Activated CD8-positive, alpha-beta memory T cell treated with anti-CD3 and anti-CD28 coated beads, Interleukin-2, amount 10 ng/mL, durations not matched to agents 7 days and 5 days (primary cell): ENCODE measurements at regions not wholly inside any gene's neighbourhood (a gene's known extent, or its start where the extent isn't known, plus 50 kb on each side); places are given as distances from the start of the nearest gene placed in this dataset.

Source experiments
- ATAC-seq: fragments of 150-1000 bp; cut with Tn5 transposase; one replicate; pipeline ENCODE4 v1.10.0; 2021; ENCODE audit warnings: moderate library complexity
- CTCF ChIA-PET: fragments of 350-600 bp; sonication (Branson Sonifier 250); formaldehyde crosslinking; loops from one replicate; lab custom pipeline; 2021; ENCODE audit warnings: antibody characterized with exemption; lab: Charles Lee
- DNase-seq: peaks from one replicate; pipeline ENCODE4 v3.0.0-alpha.2; 2020
- H3K27ac Mint-ChIP-seq: one replicate; pipeline ENCODE4 v1.8.0; 2021; ENCODE audit warnings: mild to moderate bottlenecking, mixed read lengths
- H3K27me3 Mint-ChIP-seq: one replicate; pipeline ENCODE4 v1.8.0; 2021; ENCODE audit warnings: mixed read lengths
- H3K36me3 Mint-ChIP-seq: one replicate; pipeline ENCODE4 v1.8.0; 2021; ENCODE audit warnings: mild to moderate bottlenecking, mixed read lengths
- H3K4me1 Mint-ChIP-seq: one replicate; pipeline ENCODE4 v1.8.0; 2021; ENCODE audit warnings: mixed read lengths
- H3K4me3 Mint-ChIP-seq: one replicate; pipeline ENCODE4 v1.8.0; 2021; ENCODE audit warnings: mild to moderate bottlenecking, moderate library complexity, mixed read lengths
- H3K9me3 Mint-ChIP-seq: one replicate; pipeline ENCODE4 v1.8.0; 2022; ENCODE audit warnings: low read depth, mixed read lengths

- CTCF ChIA-PET = no interaction called here
- Mint-ChIP-seq H3K4me1 (no peaks in the 10 kb centered on the region), H3K9me3 (peaks cover 4% of the 10 kb centered on the region), H3K36me3 (no peaks in the 10 kb centered on the region), H3K4me3 (no peak overlapping the region), H3K27me3 (no peaks in the 10 kb centered on the region), H3K27ac (no peak overlapping the region)
- DNase-seq (no peak), ATAC-seq (no peak)
Observed at GRCh38 chr11:21894492-21894891, 298.4 kb upstream of the ANO5 start.

DNA sequence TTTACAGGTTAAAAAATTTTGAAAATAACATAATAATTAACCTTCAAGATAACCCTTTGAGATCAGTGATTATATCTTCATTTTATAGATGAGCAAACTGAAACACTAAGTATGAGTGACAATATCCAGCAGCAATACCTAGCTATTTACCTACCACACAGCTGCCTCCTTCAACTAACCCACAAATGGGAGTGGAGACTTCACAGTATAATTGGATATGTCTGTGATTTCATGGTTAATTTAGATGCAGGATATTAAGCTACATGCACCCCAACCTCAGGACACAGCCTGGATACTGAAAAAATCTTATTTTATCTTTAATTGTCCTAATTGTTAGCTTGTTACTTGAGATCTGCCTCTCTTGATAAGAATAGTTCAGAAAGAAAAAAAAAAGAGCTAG is 297.2 kb upstream of the ANO5 start:
- Mint-ChIP-seq H3K27me3 (no peaks in the 10 kb centered on the region), H3K4me3 (no peak overlapping the region), H3K36me3 (no peaks in the 10 kb centered on the region), H3K9me3 (peaks cover 7% of the 10 kb centered on the region), H3K27ac (no peak overlapping the region), H3K4me1 (no peaks in the 10 kb centered on the region)
- CTCF ChIA-PET = no interaction called here
- ATAC-seq = no peak
- no peak for DNase-seq

- Mint-ChIP-seq H3K36me3 (no peaks in the 10 kb centered on the region), H3K27me3 (no peaks in the 10 kb centered on the region), H3K9me3 (peaks cover 4% of the 10 kb centered on the region), H3K4me3 (no peak overlapping the region), H3K27ac (no peak overlapping the region), H3K4me1 (no peaks in the 10 kb centered on the region)
- DNase-seq = no peak
- ATAC-seq = no peak
- CTCF ChIA-PET = no interaction called here
Observed at GRCh38 chr11:21896216-21896615, 296.7 kb upstream of the ANO5 start.

DNA sequence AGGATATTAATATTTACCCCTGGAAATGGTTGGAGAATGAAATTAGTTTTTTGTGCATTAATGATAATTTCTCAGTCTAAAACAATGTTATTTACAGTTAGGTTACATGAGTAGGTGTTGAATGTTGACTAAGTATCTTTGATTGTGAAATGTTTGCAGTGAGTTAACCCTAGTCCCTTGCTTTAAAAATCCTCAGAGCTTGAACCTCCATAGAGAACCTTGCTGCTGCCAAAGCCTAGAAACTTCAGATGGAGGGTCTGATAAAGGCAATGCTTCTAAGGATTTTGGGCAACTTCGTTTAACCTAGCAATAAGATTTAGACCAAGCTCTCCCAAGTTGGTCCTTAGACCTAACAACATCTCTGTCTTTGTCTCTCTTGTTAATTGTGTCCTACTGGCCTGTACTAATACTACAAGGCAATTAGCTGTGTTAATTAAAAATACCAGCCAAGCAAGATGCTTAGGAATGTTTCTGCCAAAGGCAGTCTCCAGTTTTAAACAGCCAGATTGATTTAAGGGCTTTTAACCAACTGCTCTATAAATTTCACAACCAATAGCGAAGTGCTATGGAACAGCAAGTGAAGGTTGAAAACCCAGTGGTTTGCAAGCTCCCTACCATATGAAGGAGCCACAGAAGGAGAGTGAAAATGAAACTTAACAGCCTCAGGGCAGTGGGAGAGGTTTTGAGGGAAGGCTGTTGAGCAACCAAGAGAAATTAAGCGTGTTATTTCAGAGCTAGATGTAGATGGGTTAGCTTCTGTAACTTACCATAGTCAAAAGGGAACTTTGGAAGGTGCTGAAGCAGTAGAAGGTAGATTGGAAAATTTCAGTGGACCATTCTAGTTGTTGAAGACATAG is 295.9 kb upstream of the ANO5 start:
- CTCF ChIA-PET = no interaction called here
- DNase-seq = no peak
- H3K4me3 Mint-ChIP-seq = no peak overlapping the region
- H3K36me3 Mint-ChIP-seq = no peaks in the 10 kb centered on the region
- no peak overlapping the region for H3K27ac Mint-ChIP-seq
- peaks cover 5% of the 10 kb centered on the region for H3K9me3 Mint-ChIP-seq
- no peaks in the 10 kb centered on the region for H3K4me1 Mint-ChIP-seq
- no peak for ATAC-seq
- H3K27me3 Mint-ChIP-seq = no peaks in the 10 kb centered on the region

- no peaks in the 10 kb centered on the region for H3K27me3 Mint-ChIP-seq
- DNase-seq (no peak), ATAC-seq (no peak)
- H3K9me3 Mint-ChIP-seq = peaks cover 10% of the 10 kb centered on the region
- CTCF ChIA-PET = no interaction called here
- H3K4me3 Mint-ChIP-seq = no peak overlapping the region
- H3K36me3 Mint-ChIP-seq = no peaks in the 10 kb centered on the region
- no peaks in the 10 kb centered on the region for H3K4me1 Mint-ChIP-seq
- no peak overlapping the region for H3K27ac Mint-ChIP-seq
Observed at GRCh38 chr11:21897752-21898151, 295.1 kb upstream of the ANO5 start.

DNA sequence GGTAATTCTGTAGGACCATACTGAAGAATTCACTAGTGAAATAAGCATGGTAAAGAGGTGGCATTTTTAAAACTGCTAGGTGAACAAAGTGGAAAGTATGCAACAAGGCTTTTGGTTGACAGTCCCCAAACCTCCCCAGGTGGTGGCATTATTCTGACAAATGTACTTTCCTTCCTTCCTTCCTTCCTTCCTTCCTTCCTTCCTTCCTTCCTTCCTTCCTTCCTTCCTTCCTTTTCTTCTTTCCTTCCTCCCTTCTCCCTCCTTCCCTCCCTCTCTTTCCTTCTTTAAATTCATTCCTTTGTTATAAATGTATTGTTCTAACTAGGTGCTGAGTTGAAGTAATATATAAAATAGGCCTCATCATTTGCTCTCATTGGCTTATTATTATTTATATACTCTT is 284.7 kb upstream of the ANO5 start:
- DNase-seq (no peak), ATAC-seq (no peak)
- Mint-ChIP-seq H3K36me3 (no peaks in the 10 kb centered on the region), H3K27me3 (no peaks in the 10 kb centered on the region), H3K27ac (no peak overlapping the region), H3K9me3 (peaks cover 13% of the 10 kb centered on the region), H3K4me3 (no peak overlapping the region), H3K4me1 (no peaks in the 10 kb centered on the region)
- CTCF ChIA-PET = no interaction called here

- Mint-ChIP-seq H3K4me1 (no peaks in the 10 kb centered on the region), H3K4me3 (no peak overlapping the region), H3K9me3 (peaks cover 11% of the 10 kb centered on the region), H3K27ac (no peak overlapping the region), H3K27me3 (no peaks in the 10 kb centered on the region), H3K36me3 (no peaks in the 10 kb centered on the region)
- CTCF ChIA-PET = no interaction called here
- ATAC-seq = no peak
- DNase-seq = no peak
Observed at GRCh38 chr11:21909145-21909544, 283.7 kb upstream of the ANO5 start.

DNA sequence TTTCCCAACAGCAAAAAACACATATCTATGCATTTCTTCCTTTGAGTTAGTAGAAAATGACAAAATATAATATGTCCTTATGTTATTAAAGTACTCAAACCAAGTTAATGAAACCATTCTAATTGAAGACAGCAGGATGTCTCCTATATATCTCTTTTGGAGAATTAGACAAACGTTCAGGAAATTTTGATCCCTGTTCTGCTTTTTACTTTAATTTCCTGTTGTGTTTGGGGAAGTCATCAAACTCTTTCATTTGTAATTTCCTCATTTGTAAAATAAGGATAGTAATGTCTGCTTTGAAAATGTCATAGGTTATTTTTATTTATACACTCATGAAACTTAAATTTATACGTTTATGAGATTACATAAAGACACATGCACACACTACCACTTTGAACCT is 281.8 kb upstream of the ANO5 start:
- Mint-ChIP-seq H3K9me3 (peaks cover 16% of the 10 kb centered on the region), H3K36me3 (no peaks in the 10 kb centered on the region), H3K4me1 (no peaks in the 10 kb centered on the region), H3K27me3 (no peaks in the 10 kb centered on the region), H3K27ac (no peak overlapping the region), H3K4me3 (no peak overlapping the region)
- CTCF ChIA-PET = no interaction called here
- no peak for DNase-seq
- ATAC-seq = no peak

GRCh38 chr11:21912285-21912684 is 280.6 kb upstream of the ANO5 start:
- H3K27me3 Mint-ChIP-seq = no peaks in the 10 kb centered on the region

GRCh38 chr11:21921151-21921550 is 271.7 kb upstream of the ANO5 start:
- ATAC-seq (no peak), DNase-seq (no peak)
- Mint-ChIP-seq H3K36me3 (no peaks in the 10 kb centered on the region), H3K27me3 (no peaks in the 10 kb centered on the region), H3K4me3 (no peak overlapping the region), H3K27ac (no peak overlapping the region), H3K9me3 (peaks cover 3% of the 10 kb centered on the region), H3K4me1 (no peaks in the 10 kb centered on the region)
- CTCF ChIA-PET = no interaction called here

More at GRCh38 chr11:21912285-21912684, 280.6 kb upstream of the ANO5 start:
- no peak overlapping the region for H3K4me3 Mint-ChIP-seq
- CTCF ChIA-PET = no interaction called here
- no peak overlapping the region for H3K27ac Mint-ChIP-seq
- ATAC-seq (no peak), DNase-seq (no peak)
- no peaks in the 10 kb centered on the region for H3K4me1 Mint-ChIP-seq
- H3K9me3 Mint-ChIP-seq = peaks cover 17% of the 10 kb centered on the region
- no peaks in the 10 kb centered on the region for H3K36me3 Mint-ChIP-seq

GRCh38 chr11:21924262-21924661 is 268.6 kb upstream of the ANO5 start:
- DNase-seq (no peak), ATAC-seq (no peak)
- Mint-ChIP-seq H3K4me3 (no peak overlapping the region), H3K27me3 (no peaks in the 10 kb centered on the region), H3K9me3 (no peaks in the 10 kb centered on the region), H3K4me1 (no peaks in the 10 kb centered on the region), H3K27ac (no peak overlapping the region), H3K36me3 (no peaks in the 10 kb centered on the region)
- CTCF ChIA-PET = no interaction called here

DNA sequence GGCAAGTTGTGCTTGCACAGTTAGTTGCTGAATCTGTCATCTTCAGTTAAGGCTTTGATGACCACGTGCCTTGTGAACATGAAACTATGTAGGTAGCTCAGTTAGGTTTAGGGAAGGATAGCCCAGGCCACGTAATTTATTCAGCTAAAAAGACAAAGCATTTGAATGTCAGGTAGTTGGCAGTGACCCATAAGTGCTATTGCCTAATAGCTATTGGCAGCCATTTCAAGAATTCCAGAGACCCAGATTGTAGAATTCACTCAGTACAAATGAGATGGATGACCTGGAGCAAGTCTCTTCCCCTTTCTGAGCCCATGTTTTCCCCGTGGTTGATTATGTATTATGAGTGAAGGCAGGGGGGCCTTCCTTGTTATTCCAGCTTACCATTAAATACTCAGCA is 265.3 kb upstream of the ANO5 start:
- no peaks in the 10 kb centered on the region for H3K36me3 Mint-ChIP-seq
- no peaks in the 10 kb centered on the region for H3K27me3 Mint-ChIP-seq
- no peak overlapping the region for H3K27ac Mint-ChIP-seq
- H3K4me3 Mint-ChIP-seq = no peak overlapping the region
- DNase-seq (no peak), ATAC-seq (no peak)
- CTCF ChIA-PET = no interaction called here
- H3K9me3 Mint-ChIP-seq = peaks cover 4% of the 10 kb centered on the region
- no peaks in the 10 kb centered on the region for H3K4me1 Mint-ChIP-seq

DNA sequence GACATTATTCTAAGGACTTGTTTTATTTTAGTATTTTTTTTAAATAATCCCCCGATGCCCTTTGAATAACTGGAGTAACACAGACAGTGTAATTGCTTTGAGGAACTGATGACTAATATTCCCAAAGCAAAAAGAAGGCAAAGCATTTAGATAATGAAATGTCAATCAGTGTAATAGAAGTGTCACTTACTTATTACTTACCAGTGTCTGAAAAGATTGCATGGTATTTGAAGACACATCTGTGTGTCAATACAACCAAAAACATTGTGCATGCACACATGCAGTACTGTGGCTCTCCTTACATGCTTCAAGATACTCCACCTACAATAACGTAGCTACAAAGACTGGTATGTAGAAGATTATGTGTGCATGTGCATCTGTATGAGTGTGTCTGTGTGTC is 264.0 kb upstream of the ANO5 start:
- H3K36me3 Mint-ChIP-seq = no peaks in the 10 kb centered on the region
- CTCF ChIA-PET = no interaction called here
- no peak overlapping the region for H3K4me3 Mint-ChIP-seq
- H3K27ac Mint-ChIP-seq = no peak overlapping the region
- no peaks in the 10 kb centered on the region for H3K27me3 Mint-ChIP-seq
- H3K4me1 Mint-ChIP-seq = no peaks in the 10 kb centered on the region
- DNase-seq = no peak
- H3K9me3 Mint-ChIP-seq = peaks cover 4% of the 10 kb centered on the region
- ATAC-seq = no peak

GRCh38 chr11:21930408-21930807 is 262.5 kb upstream of the ANO5 start:
- no peaks in the 10 kb centered on the region for H3K4me1 Mint-ChIP-seq
- ATAC-seq (no peak), DNase-seq (no peak)
- peaks cover 6% of the 10 kb centered on the region for H3K9me3 Mint-ChIP-seq
- no peak overlapping the region for H3K4me3 Mint-ChIP-seq
- CTCF ChIA-PET = no interaction called here
- no peak overlapping the region for H3K27ac Mint-ChIP-seq
- no peaks in the 10 kb centered on the region for H3K27me3 Mint-ChIP-seq
- H3K36me3 Mint-ChIP-seq = no peaks in the 10 kb centered on the region
